ENCODE measurements at regions not wholly inside any gene's neighbourhood (a gene's known extent, or its start where the extent isn't known, plus 50 kb on each side); places are given as distances from the start of the nearest gene placed in this dataset.

- no peak for TF ChIP-seq RARB (CRISPR knock-in tag; IDR thresholded peaks at IDR 0.05)
- TF ChIP-seq ZC3H10 (CRISPR knock-in tag; IDR thresholded peaks at IDR 0.05) = no peak
- TF ChIP-seq ZNF8 (CRISPR knock-in tag; IDR thresholded peaks at IDR 0.05) = no peak
- TF ChIP-seq TCF4 (CRISPR knock-in tag; IDR thresholded peaks at IDR 0.05; ENCODE audit: borderline replicate concordance) = no peak
- no peak for TF ChIP-seq TSHZ2 (CRISPR knock-in tag; IDR thresholded peaks at IDR 0.05)
- no peak for TF ChIP-seq SNAI2 (CRISPR knock-in tag; IDR thresholded peaks at IDR 0.05)
- TF ChIP-seq POU6F1 (CRISPR knock-in tag; IDR thresholded peaks at IDR 0.05; ENCODE audit: borderline replicate concordance, low read depth) = no peak
- TF ChIP-seq ZFP30 (CRISPR knock-in tag; IDR thresholded peaks at IDR 0.05) = no peak
- TF ChIP-seq CREB5 (CRISPR knock-in tag; IDR thresholded peaks at IDR 0.05; ENCODE audit: low read depth) = no peak
- no peak for TF ChIP-seq CSRNP3 (CRISPR knock-in tag; IDR thresholded peaks at IDR 0.05)
- TF ChIP-seq ZNF565 (CRISPR knock-in tag; conservative IDR thresholded peaks at IDR 0.05; ENCODE audit: low read depth) = no peak
- TF ChIP-seq ESRRG (CRISPR knock-in tag; IDR thresholded peaks at IDR 0.05) = no peak
- no peak for TF ChIP-seq GLIS3 (CRISPR knock-in tag; IDR thresholded peaks at IDR 0.05)
- no peak for TF ChIP-seq BACH2 (CRISPR knock-in tag; IDR thresholded peaks at IDR 0.05; ENCODE audit: borderline replicate concordance)
- TF ChIP-seq PPARA (CRISPR knock-in tag; IDR thresholded peaks at IDR 0.05; ENCODE audit: borderline replicate concordance) = no peak
- no peak for TF ChIP-seq ARNTL (CRISPR knock-in tag; IDR thresholded peaks at IDR 0.05; ENCODE audit: borderline replicate concordance, low read depth)
- no peak for TF ChIP-seq ZFP3 (CRISPR knock-in tag; IDR thresholded peaks at IDR 0.05)
- TF ChIP-seq PATZ1 (CRISPR knock-in tag; IDR thresholded peaks at IDR 0.05; ENCODE audit: borderline replicate concordance) = no peak
- no peak for TF ChIP-seq CSDC2 (CRISPR knock-in tag; IDR thresholded peaks at IDR 0.05)
- no peak for TF ChIP-seq ZNF70 (CRISPR knock-in tag; IDR thresholded peaks at IDR 0.05)
- no peak for ATAC-seq
Observed at GRCh38 chr20:11832397-11832796, 85.3 kb upstream of the BTBD3 start.

GRCh38 chr20:11832851-11833250 lies 84.8 kb upstream of the BTBD3 start:
- no peak for ATAC-seq
- no peak for TF ChIP-seq SNAI2 (CRISPR knock-in tag; IDR thresholded peaks at IDR 0.05)
- no peak for TF ChIP-seq GLIS3 (CRISPR knock-in tag; IDR thresholded peaks at IDR 0.05)
- TF ChIP-seq ARNTL (CRISPR knock-in tag; IDR thresholded peaks at IDR 0.05; ENCODE audit: borderline replicate concordance, low read depth) = no peak
- no peak for TF ChIP-seq RARB (CRISPR knock-in tag; IDR thresholded peaks at IDR 0.05)
- no peak for TF ChIP-seq ZNF565 (CRISPR knock-in tag; conservative IDR thresholded peaks at IDR 0.05; ENCODE audit: low read depth)
- no peak for TF ChIP-seq ZFP3 (CRISPR knock-in tag; IDR thresholded peaks at IDR 0.05)
- TF ChIP-seq ESRRG (CRISPR knock-in tag; IDR thresholded peaks at IDR 0.05) = no peak
- no peak for TF ChIP-seq TCF4 (CRISPR knock-in tag; IDR thresholded peaks at IDR 0.05; ENCODE audit: borderline replicate concordance)
- TF ChIP-seq PATZ1 (CRISPR knock-in tag; IDR thresholded peaks at IDR 0.05; ENCODE audit: borderline replicate concordance) = no peak
- TF ChIP-seq CREB5 (CRISPR knock-in tag; IDR thresholded peaks at IDR 0.05; ENCODE audit: low read depth) = no peak
- TF ChIP-seq POU6F1 (CRISPR knock-in tag; IDR thresholded peaks at IDR 0.05; ENCODE audit: borderline replicate concordance, low read depth) = no peak
- no peak for TF ChIP-seq ISL1 (CRISPR knock-in tag; IDR thresholded peaks at IDR 0.05)
- no peak for TF ChIP-seq ZFP30 (CRISPR knock-in tag; IDR thresholded peaks at IDR 0.05)
- TF ChIP-seq TSHZ2 (CRISPR knock-in tag; IDR thresholded peaks at IDR 0.05) = no peak
